KMS-11 (cell line): ENCODE measurements at regions not wholly inside any gene's neighbourhood (a gene's known extent, or its start where the extent isn't known, plus 50 kb on each side); places are given as distances from the start of the nearest gene placed in this dataset.

ENCODE experiments used
- H2AFZ ChIP-seq: fragments of 200-600 bp; sonication (generic); 2 replicates; pipeline ENCODE4 v1.6.1; 2016; ENCODE audit warnings: antibody characterized with exemption, mixed run types, low read depth
- H3K27ac ChIP-seq: fragments of 200-600 bp; sonication (generic); 2 replicates; pipeline ENCODE4 v1.6.1; 2016; ENCODE audit warnings: mild to moderate bottlenecking, mixed run types
- H3K27me3 ChIP-seq: fragments of 200-600 bp; sonication (generic); 2 replicates; pipeline ENCODE4 v1.6.1; 2017; ENCODE audit warnings: mild to moderate bottlenecking, low read depth, mixed run types, moderate library complexity; ENCODE audit not compliant: insufficient read depth
- H3K36me3 ChIP-seq: fragments of 200-600 bp; sonication (generic); 2 replicates; pipeline ENCODE4 v1.6.1; 2017; ENCODE audit warnings: mild to moderate bottlenecking, mixed run types; ENCODE audit not compliant: insufficient read depth
- H3K4me1 ChIP-seq: fragments of 200-600 bp; sonication (generic); 2 replicates; pipeline ENCODE4 v1.6.1; 2016; ENCODE audit warnings: mild to moderate bottlenecking, low read depth, mixed run types; ENCODE audit not compliant: poor library complexity, severe bottlenecking
- H3K4me2 ChIP-seq: fragments of 200-600 bp; sonication (generic); 2 replicates; pipeline ENCODE4 v1.7.0; 2016; ENCODE audit warnings: mild to moderate bottlenecking, mixed run types
- H3K4me3 ChIP-seq: fragments of 200-600 bp; sonication (generic); IDR thresholded peaks from 2 replicates; pipeline ENCODE4 v1.6.1; 2017; ENCODE audit warnings: low read depth, low read length, mixed read lengths; ENCODE audit not compliant: insufficient read depth
- H3K79me2 ChIP-seq: fragments of 200-600 bp; sonication (generic); 2 replicates; pipeline ENCODE4 v1.6.1; 2016; ENCODE audit warnings: low read depth, mixed run types; ENCODE audit not compliant: insufficient read depth
- H3K9ac ChIP-seq: fragments of 200-600 bp; sonication (generic); 2 replicates; pipeline ENCODE4 v1.6.1; 2016; ENCODE audit warnings: mild to moderate bottlenecking, mixed run types
- H4K20me1 ChIP-seq: fragments of 200-600 bp; sonication (generic); 2 replicates; pipeline ENCODE4 v1.6.1; 2016; ENCODE audit warnings: mild to moderate bottlenecking, mixed run types; ENCODE audit not compliant: insufficient read depth
- TF ChIP-seq, protein P1 (sequence below): fragments of 200-600 bp; sonication (generic); conservative IDR thresholded peaks from 2 replicates; pipeline ENCODE4 v1.6.1; 2017; ENCODE audit warnings: low read depth, mild to moderate bottlenecking, antibody characterized with exemption, low read length, moderate library complexity, mixed read lengths

DNA sequence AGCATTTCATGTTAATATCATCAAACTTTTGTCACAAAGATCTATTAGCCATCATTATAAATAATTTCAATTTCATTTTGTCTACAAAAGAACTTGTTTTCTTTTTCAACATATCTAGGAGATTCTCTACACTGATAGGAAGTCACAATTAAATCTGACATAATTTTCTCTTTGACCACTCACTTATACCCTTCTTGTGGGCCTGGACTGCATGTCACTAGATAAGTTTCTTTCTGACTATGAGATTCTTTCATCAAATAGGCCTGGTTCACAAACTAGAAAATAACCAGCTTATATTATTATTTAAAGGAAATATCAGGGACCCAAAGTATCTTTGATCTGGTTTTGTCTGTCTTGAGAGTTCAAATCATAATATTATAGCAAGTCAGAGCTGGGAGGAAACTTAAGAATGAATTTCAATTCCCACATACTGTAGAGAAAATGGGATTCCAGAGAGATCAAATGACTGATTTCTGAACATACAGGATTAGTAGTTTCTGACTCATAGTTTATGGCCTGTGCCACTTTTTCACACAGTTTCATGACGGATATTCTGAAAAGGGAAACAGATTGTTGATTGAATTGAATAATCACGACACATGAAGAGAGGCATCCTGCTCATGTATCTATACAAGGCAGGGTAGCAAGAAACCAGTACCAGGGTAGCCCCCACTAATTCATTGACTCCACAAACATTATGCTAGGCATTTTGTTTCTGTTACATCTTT is 355.8 kb downstream of the GPATCH2 start:
- H3K4me1 ChIP-seq = no peaks in the 10 kb centered on the region
- H3K27me3 ChIP-seq = no peaks in the 10 kb centered on the region
- H3K79me2 ChIP-seq = no peaks in the 10 kb centered on the region
- H3K4me2 ChIP-seq = no peak overlapping the region
- no peak overlapping the region for H3K4me3 ChIP-seq
- TF ChIP-seq, protein P1, sequence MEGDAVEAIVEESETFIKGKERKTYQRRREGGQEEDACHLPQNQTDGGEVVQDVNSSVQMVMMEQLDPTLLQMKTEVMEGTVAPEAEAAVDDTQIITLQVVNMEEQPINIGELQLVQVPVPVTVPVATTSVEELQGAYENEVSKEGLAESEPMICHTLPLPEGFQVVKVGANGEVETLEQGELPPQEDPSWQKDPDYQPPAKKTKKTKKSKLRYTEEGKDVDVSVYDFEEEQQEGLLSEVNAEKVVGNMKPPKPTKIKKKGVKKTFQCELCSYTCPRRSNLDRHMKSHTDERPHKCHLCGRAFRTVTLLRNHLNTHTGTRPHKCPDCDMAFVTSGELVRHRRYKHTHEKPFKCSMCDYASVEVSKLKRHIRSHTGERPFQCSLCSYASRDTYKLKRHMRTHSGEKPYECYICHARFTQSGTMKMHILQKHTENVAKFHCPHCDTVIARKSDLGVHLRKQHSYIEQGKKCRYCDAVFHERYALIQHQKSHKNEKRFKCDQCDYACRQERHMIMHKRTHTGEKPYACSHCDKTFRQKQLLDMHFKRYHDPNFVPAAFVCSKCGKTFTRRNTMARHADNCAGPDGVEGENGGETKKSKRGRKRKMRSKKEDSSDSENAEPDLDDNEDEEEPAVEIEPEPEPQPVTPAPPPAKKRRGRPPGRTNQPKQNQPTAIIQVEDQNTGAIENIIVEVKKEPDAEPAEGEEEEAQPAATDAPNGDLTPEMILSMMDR = no peak
- H3K27ac ChIP-seq = no peak overlapping the region
- no peak overlapping the region for H3K9ac ChIP-seq
- H3K36me3 ChIP-seq = no peaks in the 10 kb centered on the region
- H4K20me1 ChIP-seq = no peaks in the 10 kb centered on the region
- no peak overlapping the region for H2AFZ ChIP-seq

- TF ChIP-seq, protein P1 = no peak
- H3K36me3 ChIP-seq = no peaks in the 10 kb centered on the region
- H3K27me3 ChIP-seq = no peaks in the 10 kb centered on the region
- H3K79me2 ChIP-seq = no peaks in the 10 kb centered on the region
- H3K4me3 ChIP-seq = no peak overlapping the region
- no peak overlapping the region for H3K27ac ChIP-seq
- H4K20me1 ChIP-seq = no peaks in the 10 kb centered on the region
- H3K9ac ChIP-seq = no peak overlapping the region
- no peaks in the 10 kb centered on the region for H3K4me1 ChIP-seq
- H2AFZ ChIP-seq = no peak overlapping the region
- no peak overlapping the region for H3K4me2 ChIP-seq
These were observed 356.5 kb downstream of the GPATCH2 start for GRCh38 chr1:217274416-217274815.

- Histone ChIP-seq H2AFZ (no peak overlapping the region), H3K4me2 (no peak overlapping the region), H3K27ac (no peak overlapping the region), H3K4me3 (no peak overlapping the region), H3K9ac (no peak overlapping the region), H3K36me3 (no peaks in the 10 kb centered on the region), H3K79me2 (no peaks in the 10 kb centered on the region), H3K4me1 (no peaks in the 10 kb centered on the region), H4K20me1 (no peaks in the 10 kb centered on the region), H3K27me3 (no peaks in the 10 kb centered on the region)
- TF ChIP-seq, protein P1 = no peak
These were observed 357.0 kb downstream of the GPATCH2 start for GRCh38 chr1:217273866-217274265.

- H3K9ac ChIP-seq = no peak overlapping the region
- H4K20me1 ChIP-seq = no peaks in the 10 kb centered on the region
- no peak overlapping the region for H3K4me3 ChIP-seq
- TF ChIP-seq, protein P1 = no peak
- no peaks in the 10 kb centered on the region for H3K4me1 ChIP-seq
- no peaks in the 10 kb centered on the region for H3K79me2 ChIP-seq
- H3K36me3 ChIP-seq = no peaks in the 10 kb centered on the region
- H3K27ac ChIP-seq = no peak overlapping the region
- H3K4me2 ChIP-seq = no peak overlapping the region
- H3K27me3 ChIP-seq = no peaks in the 10 kb centered on the region
- no peak overlapping the region for H2AFZ ChIP-seq
These were observed 358.5 kb downstream of the GPATCH2 start for GRCh38 chr1:217272385-217272784.
